Stimulated activated naive CD8-positive, alpha-beta T cell treated with anti-CD3 and anti-CD28 coated beads, Interleukin-15, amount 100 ng/mL, for 72 hours (primary cell): ENCODE measurements at regions not wholly inside any gene's neighbourhood (a gene's known extent, or its start where the extent isn't known, plus 50 kb on each side); places are given as distances from the start of the nearest gene placed in this dataset.
"Not testable (repeated sequence)": the region's sequence is repeated elsewhere in the genome, so short reads cannot be mapped to it uniquely, and the experiment has no call there.

Experiments used
- ATAC-seq: fragments of 150-1000 bp; cut with Tn5 transposase; 2 replicates; pipeline ENCODE4 v1.10.0; 2021; ENCODE audit warnings: mild to moderate bottlenecking, moderate library complexity
- DNase-seq, 2 donors: peaks; one replicate each; pipeline ENCODE4 v3.0.0; 2021 to 2022
- H3K27ac Mint-ChIP-seq, 2 donors: one replicate each; pipeline ENCODE4 v1.8.0; 2022; ENCODE audit warnings: mild to moderate bottlenecking in 2 of 2, mixed read lengths in 2 of 2, moderate library complexity in 2 of 2
- H3K27me3 Mint-ChIP-seq: one replicate; pipeline ENCODE4 v1.8.0; 2022; ENCODE audit warnings: mixed read lengths
- H3K4me1 Mint-ChIP-seq: one replicate; pipeline ENCODE4 v1.8.0; 2022; ENCODE audit warnings: mild to moderate bottlenecking, mixed read lengths
- H3K4me3 Mint-ChIP-seq, 2 donors: one replicate each; pipeline ENCODE4 v1.8.0; 2022; ENCODE audit warnings: mild to moderate bottlenecking in 2 of 2, mixed read lengths in 2 of 2, moderate library complexity in 1 of 2
- H3K9me3 Mint-ChIP-seq, 2 donors: one replicate each; pipeline ENCODE4 v1.8.0; 2022; ENCODE audit warnings: mixed read lengths in 2 of 2

- no peak overlapping the region for H3K27ac Mint-ChIP-seq
- H3K4me3 Mint-ChIP-seq = no peak overlapping the region
- no peaks in the 10 kb centered on the region for H3K9me3 Mint-ChIP-seq
- H3K4me1 Mint-ChIP-seq = peaks cover 12% of the 10 kb centered on the region
- peaks cover 44% of the 10 kb centered on the region for H3K27me3 Mint-ChIP-seq
- DNase-seq = no peak
- ATAC-seq = peak; percentile 95
These were observed 468.6 kb downstream of the GADD45G start for GRCh38 chr9:90073186-90073945.

- DNase-seq = no peak
- H3K4me1 Mint-ChIP-seq = peaks cover 20% of the 10 kb centered on the region
- no peak overlapping the region for H3K4me3 Mint-ChIP-seq
- H3K27me3 Mint-ChIP-seq = peaks cover 55% of the 10 kb centered on the region
- no peak overlapping the region for H3K27ac Mint-ChIP-seq
- H3K9me3 Mint-ChIP-seq = no peaks in the 10 kb centered on the region
- no peak for ATAC-seq
These were observed 469.6 kb downstream of the GADD45G start for GRCh38 chr9:90074316-90074962.

- not testable (repeated sequence) for DNase-seq, H3K27ac Mint-ChIP-seq, ATAC-seq, H3K4me3 Mint-ChIP-seq, H3K9me3 Mint-ChIP-seq
- H3K27me3 Mint-ChIP-seq = peaks cover 59% of the 10 kb centered on the region
- peaks cover 20% of the 10 kb centered on the region for H3K4me1 Mint-ChIP-seq
These were observed 472.8 kb downstream of the GADD45G start for GRCh38 chr9:90077598-90077997.

- Mint-ChIP-seq H3K4me3 (peak overlapping the region in 1 of 2 donors; percentile 8), H3K4me1 (peaks cover 20% of the 10 kb centered on the region), H3K27ac (peak overlapping the region in 1 of 2 donors; percentile 59), H3K9me3 (no peaks in the 10 kb centered on the region), H3K27me3 (peaks cover 62% of the 10 kb centered on the region)
- ATAC-seq (peak; percentile 93), DNase-seq (peak in 1 of 2 donors; percentile 50)
These were observed 474.2 kb downstream of the GADD45G start for GRCh38 chr9:90078988-90079421.

GRCh38 chr9:90085633-90086032, 480.8 kb downstream of the GADD45G start:
- ATAC-seq (no peak), DNase-seq (no peak)
- Mint-ChIP-seq H3K4me1 (no peaks in the 10 kb centered on the region), H3K27me3 (peaks cover 38% of the 10 kb centered on the region), H3K27ac (no peak overlapping the region), H3K4me3 (no peak overlapping the region), H3K9me3 (no peaks in the 10 kb centered on the region)

- no peak for ATAC-seq
- H3K27me3 Mint-ChIP-seq = peaks cover 37% of the 10 kb centered on the region
- H3K4me1 Mint-ChIP-seq = no peaks in the 10 kb centered on the region
- H3K27ac Mint-ChIP-seq = no peak overlapping the region
- no peak for DNase-seq
- no peak overlapping the region for H3K4me3 Mint-ChIP-seq
- H3K9me3 Mint-ChIP-seq = no peaks in the 10 kb centered on the region
These were observed 481.3 kb downstream of the GADD45G start for GRCh38 chr9:90086101-90086511.

GRCh38 chr9:90088434-90088833, 483.6 kb downstream of the GADD45G start:
- H3K4me1 Mint-ChIP-seq = peaks cover 16% of the 10 kb centered on the region
- ATAC-seq = no peak
- peaks cover 46% of the 10 kb centered on the region for H3K27me3 Mint-ChIP-seq

GRCh38 chr9:90088856-90089255, 484.0 kb downstream of the GADD45G start:
- ATAC-seq (no peak), DNase-seq (no peak)
- H3K27ac Mint-ChIP-seq = no peak overlapping the region
- H3K9me3 Mint-ChIP-seq = no peaks in the 10 kb centered on the region
- no peak overlapping the region for H3K4me3 Mint-ChIP-seq
- H3K27me3 Mint-ChIP-seq = peaks cover 49% of the 10 kb centered on the region
- H3K4me1 Mint-ChIP-seq = peaks cover 21% of the 10 kb centered on the region

More at GRCh38 chr9:90088434-90088833, 483.6 kb downstream of the GADD45G start:
- Mint-ChIP-seq H3K4me3 (no peak overlapping the region), H3K9me3 (no peaks in the 10 kb centered on the region), H3K27ac (no peak overlapping the region)
- no peak for DNase-seq

GRCh38 chr9:90090997-90091396, 486.2 kb downstream of the GADD45G start:
- Mint-ChIP-seq H3K4me3 (no peak overlapping the region), H3K4me1 (peaks cover 22% of the 10 kb centered on the region), H3K9me3 (no peaks in the 10 kb centered on the region), H3K27me3 (peaks cover 56% of the 10 kb centered on the region), H3K27ac (no peak overlapping the region)
- no peak for DNase-seq
- ATAC-seq = no peak

- Mint-ChIP-seq H3K4me1 (peaks cover 22% of the 10 kb centered on the region), H3K4me3 (peak overlapping the region; percentile 65 to 69)
- ATAC-seq = peak; percentile 74
These were observed 487.7 kb downstream of the GADD45G start for GRCh38 chr9:90092508-90092907.

GRCh38 chr9:90095682-90096081, 490.9 kb downstream of the GADD45G start:
- ATAC-seq = peak; percentile 72

More at GRCh38 chr9:90092508-90092907, 487.7 kb downstream of the GADD45G start:
- H3K27ac Mint-ChIP-seq = peak overlapping the region; percentile 44 to 89
- peaks cover 58% of the 10 kb centered on the region for H3K27me3 Mint-ChIP-seq
- H3K9me3 Mint-ChIP-seq = no peaks in the 10 kb centered on the region
- no peak for DNase-seq

GRCh38 chr9:90097237-90097636, 492.4 kb downstream of the GADD45G start:
- DNase-seq = no peak

More at GRCh38 chr9:90095682-90096081, 490.9 kb downstream of the GADD45G start:
- Mint-ChIP-seq H3K27ac (peak overlapping the region in 1 of 2 donors; percentile 13), H3K27me3 (peaks cover 36% of the 10 kb centered on the region), H3K4me3 (no peak overlapping the region), H3K9me3 (no peaks in the 10 kb centered on the region), H3K4me1 (peaks cover 22% of the 10 kb centered on the region)
- DNase-seq = peak in 1 of 2 donors; percentile 36

GRCh38 chr9:90098408-90098807, 493.6 kb downstream of the GADD45G start:
- no peak overlapping the region for H3K27ac Mint-ChIP-seq
- H3K9me3 Mint-ChIP-seq = no peaks in the 10 kb centered on the region
- peaks cover 11% of the 10 kb centered on the region for H3K4me1 Mint-ChIP-seq
- H3K27me3 Mint-ChIP-seq = peaks cover 16% of the 10 kb centered on the region
- DNase-seq (no peak), ATAC-seq (no peak)
- no peak overlapping the region for H3K4me3 Mint-ChIP-seq

More at GRCh38 chr9:90097237-90097636, 492.4 kb downstream of the GADD45G start:
- Mint-ChIP-seq H3K9me3 (no peaks in the 10 kb centered on the region), H3K27ac (no peak overlapping the region), H3K4me3 (no peak overlapping the region), H3K27me3 (peaks cover 26% of the 10 kb centered on the region), H3K4me1 (peaks cover 18% of the 10 kb centered on the region)
- ATAC-seq = no peak

GRCh38 chr9:90099262-90099963, 494.6 kb downstream of the GADD45G start:
- Mint-ChIP-seq H3K4me3 (no peak overlapping the region), H3K27ac (no peak overlapping the region), H3K27me3 (peaks cover 10% of the 10 kb centered on the region), H3K9me3 (no peaks in the 10 kb centered on the region), H3K4me1 (peaks cover 6% of the 10 kb centered on the region)
- DNase-seq (no peak), ATAC-seq (peak; percentile 60)

- peaks cover 10% of the 10 kb centered on the region for H3K27me3 Mint-ChIP-seq
- no peaks in the 10 kb centered on the region for H3K9me3 Mint-ChIP-seq
- H3K4me1 Mint-ChIP-seq = peaks cover 6% of the 10 kb centered on the region
- DNase-seq (no peak), ATAC-seq (no peak)
- H3K4me3 Mint-ChIP-seq = no peak overlapping the region
- no peak overlapping the region for H3K27ac Mint-ChIP-seq
These were observed 495.2 kb downstream of the GADD45G start for GRCh38 chr9:90100014-90100413.
